GM18870 (cell line): ENCODE measurements at regions not wholly inside any gene's neighbourhood (a gene's known extent, or its start where the extent isn't known, plus 50 kb on each side); places are given as distances from the start of the nearest gene placed in this dataset.
"Not testable (repeated sequence)": the region's sequence is repeated elsewhere in the genome, so short reads cannot be mapped to it uniquely, and the experiment has no call there.

ENCODE experiments used
- ATAC-seq: cut with Tn5 transposase; IDR thresholded peaks from one replicate; pipeline ENCODE4 v1.9.1; 2021; ENCODE audit warnings: moderate library complexity; ENCODE audit not compliant: unreplicated experiment

DNA sequence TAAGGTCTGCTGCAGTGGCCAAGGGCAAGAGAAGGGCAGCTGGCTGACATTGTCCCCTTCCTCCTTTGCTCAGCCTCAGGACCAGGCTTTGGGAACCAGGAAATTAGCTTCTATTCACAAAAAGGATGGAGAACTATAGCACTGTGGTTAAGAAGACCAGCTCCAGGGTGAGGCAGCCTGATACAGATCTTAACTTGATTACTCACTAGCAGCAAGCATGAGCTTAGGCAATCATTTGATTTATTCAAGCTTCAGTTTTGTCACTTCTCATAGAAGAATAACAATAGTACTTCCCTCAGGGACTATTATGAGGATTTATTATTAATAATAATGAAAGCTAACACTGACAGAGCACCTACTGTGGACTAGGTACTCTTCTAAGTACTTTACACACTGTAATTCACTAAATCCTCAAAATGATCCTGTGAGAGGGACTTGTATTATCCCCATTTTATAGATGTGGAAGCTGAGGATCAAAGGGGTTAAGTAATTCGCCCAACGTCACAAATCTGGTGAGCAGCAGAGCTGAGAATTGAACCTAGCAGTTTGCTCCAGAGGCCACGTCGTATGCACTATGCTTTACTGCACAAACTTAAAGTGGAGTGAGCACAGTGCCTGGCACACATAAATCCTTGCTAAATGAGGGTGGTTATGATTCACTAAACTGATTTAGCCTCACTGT lies 130.4 kb upstream of the PAK3 start:
- no peak for ATAC-seq

DNA sequence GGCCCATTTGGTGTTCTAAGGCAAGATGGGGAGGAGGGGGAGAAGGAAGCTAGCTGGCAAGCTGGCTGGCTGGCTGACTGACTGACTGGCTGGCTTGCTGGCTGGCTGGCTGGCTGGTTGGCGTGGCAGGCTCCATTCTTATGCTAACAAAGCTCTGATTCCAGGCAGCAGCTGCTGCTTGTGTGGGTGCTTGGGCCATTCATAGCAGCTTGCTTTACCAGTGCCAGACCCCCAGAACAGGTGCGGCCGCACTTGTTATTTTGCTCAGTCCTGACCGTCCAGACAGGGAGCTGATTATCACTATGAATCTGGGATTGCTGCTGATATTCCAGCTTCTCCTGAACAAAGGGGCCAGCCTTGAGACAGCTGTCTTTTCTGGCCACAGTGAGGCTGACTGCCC lies 131.2 kb upstream of the PAK3 start:
- no peak for ATAC-seq

DNA sequence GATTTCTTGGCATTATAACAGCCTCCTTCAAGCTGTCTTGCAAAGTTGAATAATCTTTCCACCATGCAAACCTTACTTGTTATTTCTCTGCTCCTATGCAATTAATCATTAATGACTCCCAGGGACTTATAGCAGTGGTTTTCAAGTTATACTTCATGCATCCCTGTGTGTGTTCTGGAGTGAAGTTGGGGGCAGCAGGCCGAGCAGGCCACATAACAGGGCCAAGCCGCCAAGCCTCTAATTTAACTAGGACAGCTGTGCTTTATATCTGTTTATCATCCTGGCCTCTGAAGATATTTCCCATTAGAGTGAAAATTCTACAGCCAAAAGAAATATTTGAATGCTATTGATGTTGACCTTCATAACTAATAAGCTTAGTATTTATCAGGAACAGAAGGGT lies 133.5 kb upstream of the PAK3 start:
- ATAC-seq: no peak

DNA sequence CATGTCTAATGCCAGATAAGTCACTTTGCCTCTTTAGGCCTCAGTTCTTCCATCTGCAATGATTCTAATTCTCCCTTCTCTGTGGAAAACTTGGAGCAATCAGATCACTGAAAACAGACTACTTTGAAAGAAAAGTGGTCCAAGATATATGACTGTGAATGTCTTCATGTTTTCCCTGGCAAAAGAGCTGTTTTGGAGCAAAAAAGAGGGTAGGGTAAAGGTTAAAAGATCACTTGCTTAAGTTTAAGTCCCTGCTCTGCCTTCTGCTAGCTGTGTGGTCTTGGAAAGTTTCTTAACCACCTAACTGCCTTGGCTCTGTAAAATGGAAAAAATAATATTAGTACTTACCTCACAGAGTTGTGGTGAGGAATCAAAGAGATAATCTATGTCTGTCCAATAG lies 140.3 kb upstream of the PAK3 start:
- no peak for ATAC-seq

DNA sequence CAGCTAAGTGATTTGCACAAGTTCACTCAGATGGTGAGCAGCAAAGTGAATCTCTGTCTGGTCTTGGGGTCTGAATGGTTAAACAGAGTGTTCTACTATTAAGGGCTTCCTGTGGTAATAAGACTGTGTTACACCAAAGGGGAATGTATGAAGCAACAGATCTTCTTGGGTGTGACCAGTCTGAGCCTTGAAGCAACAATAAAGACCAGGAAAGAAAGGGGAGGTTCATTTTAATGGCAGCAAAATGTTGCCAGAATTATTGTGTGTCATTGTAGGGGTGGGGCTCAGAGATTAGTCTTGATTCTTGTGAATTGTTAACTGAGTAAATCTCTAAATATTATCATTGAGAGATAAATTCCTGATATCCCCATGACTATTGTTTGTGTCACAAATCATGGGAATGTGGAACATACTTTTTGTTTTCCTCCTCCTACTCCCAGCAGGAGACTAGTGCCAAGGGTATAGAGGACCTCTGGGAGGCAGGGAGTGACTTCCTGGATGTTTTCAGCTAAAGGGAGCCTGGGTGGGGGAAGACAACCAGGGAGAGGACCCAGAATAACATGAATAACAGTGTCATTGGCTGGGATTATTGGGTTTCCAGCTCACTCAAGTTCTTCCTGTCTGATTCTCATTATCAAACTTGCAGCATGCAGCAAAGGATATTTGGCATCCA lies 141.4 kb upstream of the PAK3 start:
- ATAC-seq: no peak

DNA sequence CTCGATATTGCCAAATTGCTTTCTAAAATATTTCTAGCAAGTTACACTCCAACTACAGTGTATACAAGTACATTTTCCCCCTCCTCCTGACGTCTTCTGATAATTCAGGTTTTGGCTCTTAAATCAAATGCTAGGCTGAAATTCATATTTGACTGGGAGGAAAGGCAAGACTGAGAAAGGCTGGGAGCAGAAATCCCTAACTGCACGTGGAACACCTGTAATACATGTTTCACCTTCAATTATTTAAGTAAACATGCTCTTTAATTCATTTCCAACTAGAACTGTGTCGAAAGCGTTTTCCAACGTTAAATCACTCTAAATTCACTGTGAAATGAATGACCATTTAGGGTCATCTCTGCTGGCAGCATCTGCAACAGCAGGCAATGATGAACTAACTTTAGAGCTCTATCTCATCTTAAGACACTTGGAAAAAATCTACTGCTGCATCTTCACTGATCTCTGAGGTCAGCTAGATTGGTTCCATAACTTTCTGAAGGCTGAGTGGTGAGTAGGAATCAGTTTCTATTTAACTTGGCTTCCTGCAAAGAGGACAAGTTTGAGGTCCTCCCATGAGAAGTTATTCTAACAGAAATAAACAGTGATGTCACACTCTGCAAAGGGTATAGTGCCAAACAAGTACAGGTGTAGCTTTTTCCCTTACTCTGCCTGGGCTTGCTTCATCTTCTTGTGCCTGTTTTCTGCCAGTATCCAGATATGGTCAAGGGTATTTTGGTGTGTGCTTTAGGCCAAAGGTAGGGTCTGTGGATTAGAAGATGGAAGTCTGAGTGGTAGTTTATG lies 144.3 kb upstream of the PAK3 start:
- ATAC-seq: no peak

DNA sequence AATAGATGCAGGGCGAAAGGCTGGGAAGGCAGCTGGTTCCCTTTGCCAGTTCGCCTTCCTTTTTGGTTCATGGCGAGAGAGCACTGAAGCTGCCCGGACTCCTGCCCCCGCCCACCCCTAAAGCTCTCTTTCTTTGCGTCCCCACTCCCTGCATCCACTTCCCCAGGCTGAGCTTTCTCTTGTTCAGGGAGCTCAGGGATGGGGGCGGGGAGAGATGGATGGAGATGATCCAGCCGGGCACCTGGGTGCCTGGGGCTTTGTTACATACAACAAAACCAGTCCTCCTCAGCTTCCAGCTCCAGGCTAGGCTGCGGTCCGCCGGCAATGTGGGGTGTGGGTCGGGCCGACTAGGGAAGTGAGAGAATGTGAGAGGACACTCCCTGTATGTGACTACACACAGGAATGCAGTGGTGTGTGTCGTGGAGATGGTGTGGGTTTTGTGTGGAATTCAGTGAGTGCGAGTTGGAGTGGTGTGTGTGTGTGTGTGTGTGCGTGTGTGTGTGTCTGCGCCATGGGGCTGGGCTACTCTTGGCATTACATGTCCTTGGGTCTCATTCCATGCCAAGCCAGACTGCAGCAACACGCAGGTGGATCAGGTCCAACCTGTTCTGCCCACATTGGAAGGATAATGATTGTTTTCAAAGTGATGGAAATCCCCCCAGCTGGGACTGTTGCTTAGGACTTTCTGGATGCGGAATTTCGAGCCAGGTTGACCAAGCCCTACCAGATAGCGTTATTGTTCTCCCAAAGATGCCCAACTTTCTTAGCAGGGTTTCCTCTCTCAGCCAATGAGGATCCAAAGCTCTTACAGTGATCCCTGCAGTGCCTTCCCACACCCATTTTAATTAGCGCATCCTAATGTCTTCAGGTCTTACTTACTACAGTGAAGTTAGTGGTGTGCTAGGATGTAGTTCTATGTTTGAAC lies 149.4 kb upstream of the CHRDL1 start:
- no peak for ATAC-seq

DNA sequence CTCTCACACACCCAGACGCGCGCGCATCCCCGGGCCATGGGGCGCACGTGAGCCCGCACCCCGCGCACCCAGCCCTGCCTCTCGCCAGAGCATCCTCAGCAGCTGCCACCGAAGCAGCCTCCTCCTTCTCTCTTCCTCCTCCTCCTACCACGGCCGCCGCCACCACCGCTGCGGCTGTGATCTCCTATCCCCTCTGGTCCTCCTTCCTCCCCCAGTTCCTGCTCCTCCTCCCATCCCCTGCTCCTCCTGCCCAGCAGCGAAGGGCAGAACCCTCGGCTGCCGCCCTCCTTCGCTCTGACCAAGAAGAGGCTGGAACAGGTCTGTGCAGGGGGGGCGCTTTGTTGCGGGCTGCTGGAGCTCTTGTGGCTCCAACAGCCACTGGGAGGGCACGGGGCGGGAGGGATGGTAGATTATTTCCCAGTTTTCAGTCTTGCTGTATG lies 148.7 kb upstream of the CHRDL1 start:
- no peak for ATAC-seq

DNA sequence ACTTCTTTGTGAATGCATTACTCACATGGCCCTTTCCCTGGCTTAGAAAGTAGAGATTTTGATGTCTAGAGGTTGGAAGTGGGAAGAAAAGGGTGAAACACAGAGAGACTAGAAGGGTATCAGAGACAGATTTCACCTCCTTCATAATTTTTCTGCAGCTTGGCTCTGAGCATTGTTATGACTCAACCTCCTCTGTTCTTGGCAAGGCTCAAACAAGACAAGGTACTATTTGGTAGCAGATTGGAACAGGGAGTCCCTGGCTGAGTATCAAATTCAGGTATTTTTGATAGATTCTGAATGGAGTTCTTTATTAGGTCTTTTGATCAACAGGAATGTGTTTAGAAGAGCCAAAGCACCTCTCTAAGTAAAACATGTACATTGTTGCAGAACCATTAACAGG lies 146.3 kb upstream of the CHRDL1 start:
- no peak for ATAC-seq

DNA sequence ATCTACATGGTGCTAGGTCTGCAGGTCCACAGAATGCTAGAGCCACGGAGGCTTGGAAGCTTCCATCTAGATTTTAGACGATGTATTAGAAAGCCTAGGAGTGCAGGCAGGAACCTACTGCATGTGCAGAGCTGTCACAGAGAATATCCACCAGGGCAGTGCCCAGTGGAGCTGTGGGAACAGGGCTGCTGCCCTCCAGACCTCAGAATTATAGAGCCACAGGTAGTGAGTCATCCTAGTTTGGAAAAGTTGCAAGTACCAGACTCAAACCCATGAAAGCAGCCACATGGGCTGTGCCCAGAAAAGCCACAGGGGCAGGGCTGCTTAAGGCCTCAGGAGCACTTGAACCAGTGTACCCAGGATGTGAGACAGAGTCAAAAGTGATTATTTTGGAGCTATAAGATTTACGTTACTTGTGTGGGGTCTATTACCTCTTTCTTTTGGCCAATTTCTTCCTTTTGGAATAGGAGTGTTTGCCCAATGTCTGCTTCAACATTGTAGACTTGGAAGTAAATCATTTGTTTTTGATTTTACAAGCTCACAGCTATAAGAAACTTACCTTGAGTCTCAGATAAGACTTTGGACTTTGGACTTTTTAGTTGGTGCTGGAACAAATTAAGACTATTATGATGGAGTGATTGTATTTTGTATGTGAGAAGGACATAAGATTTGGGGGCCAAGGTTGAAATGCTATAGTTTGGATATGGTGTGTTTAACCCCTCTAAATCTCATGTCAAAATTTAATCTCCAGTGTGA lies 143.5 kb upstream of the CHRDL1 start:
- no peak for ATAC-seq

DNA sequence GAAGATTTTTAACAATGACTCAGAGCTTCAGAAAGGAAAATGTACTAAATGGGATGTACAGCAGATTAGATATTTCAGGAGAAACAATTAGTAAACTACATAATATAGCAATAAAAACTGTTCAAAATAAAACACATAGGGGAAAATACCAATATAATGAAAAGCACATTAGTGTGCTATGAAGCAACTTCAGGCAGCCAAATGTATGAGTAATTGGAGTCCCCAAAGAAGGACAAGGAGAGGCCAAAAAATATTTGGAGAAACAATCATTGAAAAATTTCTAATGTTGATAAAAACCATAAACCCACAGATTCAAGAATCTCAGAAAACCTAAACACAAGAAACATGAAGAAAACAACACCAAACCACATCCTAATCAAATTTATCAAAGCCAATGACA lies 129.3 kb upstream of the CHRDL1 start:
- ATAC-seq: no peak

DNA sequence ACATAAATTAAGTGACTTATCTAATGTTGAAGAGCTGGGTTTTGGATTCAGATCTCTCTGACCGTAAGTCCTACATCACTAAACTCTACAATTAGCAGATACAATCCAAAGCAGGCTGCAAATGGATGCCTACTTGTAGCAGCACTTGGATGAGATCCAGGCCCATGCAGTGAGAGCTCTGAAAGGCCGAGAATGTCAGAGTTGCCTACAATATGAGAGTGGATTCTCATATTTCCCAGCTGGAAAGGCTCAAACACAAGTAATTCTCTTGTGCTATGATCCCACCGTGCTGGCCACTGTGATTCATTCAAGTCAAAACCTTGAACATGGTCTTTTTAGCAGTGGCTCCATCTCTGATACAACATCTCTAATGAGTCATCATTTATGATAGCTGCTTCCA lies 125.4 kb upstream of the CHRDL1 start:
- ATAC-seq: no peak

DNA sequence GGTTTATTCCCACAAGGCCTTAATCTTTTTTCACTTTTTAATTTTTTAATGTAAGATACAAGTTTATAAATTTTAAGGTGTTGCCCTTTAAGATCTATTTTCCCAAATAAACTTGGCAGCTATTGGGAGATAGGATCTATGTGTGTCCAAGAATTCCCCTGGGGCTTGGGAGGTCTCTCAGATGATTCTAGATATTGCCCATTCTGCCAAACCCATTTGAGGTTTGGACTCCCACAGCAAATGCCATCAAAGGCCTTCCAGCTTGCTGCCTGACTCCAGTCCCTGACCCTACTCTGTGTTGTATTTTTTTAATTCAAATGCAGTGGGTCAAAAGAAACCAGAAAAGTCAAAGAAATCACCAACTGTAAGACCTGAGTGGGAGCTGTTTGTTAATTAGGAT lies 120.0 kb upstream of the CHRDL1 start:
- no peak for ATAC-seq

DNA sequence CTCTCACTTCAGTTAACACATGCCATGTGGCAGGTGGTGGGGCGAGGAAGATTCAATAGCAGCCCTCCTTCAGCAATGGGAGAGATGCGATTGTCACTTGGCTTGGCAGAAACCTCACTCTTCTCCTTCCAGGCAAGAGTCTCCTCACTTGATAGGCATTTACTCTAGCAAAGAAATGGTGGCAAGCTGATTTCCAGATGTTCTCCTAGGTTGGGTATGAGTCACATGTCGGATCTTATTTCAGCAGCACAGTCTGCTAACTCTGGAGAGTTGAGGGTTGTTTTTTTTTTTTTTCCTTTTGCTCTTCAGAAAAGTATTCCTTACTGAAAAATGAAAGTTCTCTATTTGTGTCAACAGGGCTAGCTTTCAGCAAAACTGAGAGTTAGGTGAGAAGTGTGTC lies 119.5 kb upstream of the CHRDL1 start:
- ATAC-seq: no peak

DNA sequence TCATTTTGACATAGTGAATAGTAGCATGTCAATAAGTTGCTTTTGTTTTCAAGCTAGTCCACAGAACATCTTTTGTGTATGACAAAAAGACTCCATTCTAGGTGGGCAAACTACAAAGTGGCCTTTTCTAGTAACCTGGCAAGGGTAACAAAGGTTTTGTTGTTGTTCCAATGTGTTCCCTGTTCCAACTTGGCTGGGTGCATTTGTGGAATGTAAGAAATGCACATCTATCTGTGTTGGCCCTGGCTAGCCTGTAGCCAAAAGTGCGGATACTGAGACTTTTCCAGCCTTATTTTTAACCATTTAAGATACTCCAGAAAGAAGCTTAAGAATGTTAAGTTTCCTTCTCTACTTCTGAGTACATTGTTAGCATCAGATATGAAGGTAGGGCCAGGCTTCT lies 118.7 kb upstream of the CHRDL1 start:
- no peak for ATAC-seq

DNA sequence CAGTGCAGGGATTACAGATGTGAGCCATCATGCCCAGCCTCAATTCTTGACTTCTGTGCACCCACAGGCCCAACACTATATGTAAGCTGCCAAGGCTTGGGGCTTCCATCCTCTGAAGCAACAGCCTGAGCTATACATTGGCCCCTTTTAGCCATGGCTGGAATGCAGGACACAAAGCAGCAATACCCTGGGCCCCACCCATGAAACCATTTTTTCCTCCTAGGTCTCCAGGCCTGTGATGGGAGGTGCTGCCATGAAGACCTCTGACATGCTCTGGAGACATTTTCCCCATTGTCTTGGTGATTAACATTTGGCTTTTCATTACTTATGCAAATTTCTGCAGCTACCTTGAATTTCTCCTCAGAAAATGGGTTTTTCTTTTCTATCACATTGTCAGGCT lies 109.1 kb upstream of the CHRDL1 start:
- not testable (repeated sequence) for ATAC-seq

DNA sequence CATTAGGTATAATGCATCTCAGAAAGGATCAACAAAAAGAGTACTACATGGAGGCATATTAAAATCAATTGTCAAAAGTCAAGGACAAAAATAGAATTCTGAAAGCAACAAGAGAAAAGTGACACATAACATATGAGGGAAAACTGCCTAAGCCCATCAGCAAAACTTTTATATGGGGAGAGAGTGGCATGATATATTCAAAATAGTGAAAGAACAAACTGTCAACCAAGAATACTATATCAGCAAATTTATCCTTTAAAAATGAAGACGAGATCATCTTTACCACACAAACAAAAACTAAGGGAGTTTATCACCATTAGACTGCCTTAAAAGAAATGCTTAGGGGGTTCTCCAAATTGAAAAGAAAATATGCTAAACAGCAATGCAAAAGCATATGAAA lies 86.4 kb upstream of the CHRDL1 start:
- no peak for ATAC-seq

DNA sequence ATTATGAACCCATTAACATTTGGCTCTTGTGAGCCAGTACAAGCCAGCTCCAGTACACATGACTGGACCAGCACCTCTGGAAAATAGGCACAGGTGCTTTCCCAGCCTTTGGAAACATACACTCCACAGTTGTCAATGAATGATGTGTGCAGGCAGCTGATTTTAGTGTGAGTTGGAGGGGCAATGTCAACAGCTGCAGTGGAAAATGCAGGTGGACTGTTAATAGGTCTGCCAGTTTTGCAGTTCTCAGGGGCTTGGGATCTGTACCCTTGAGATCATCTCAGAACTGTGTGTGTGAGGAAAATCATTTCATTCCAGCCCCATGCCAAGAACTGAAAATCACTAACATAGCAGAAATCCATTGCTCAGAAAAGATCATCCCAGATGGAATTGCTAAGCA lies 81.7 kb upstream of the CHRDL1 start:
- no peak for ATAC-seq

DNA sequence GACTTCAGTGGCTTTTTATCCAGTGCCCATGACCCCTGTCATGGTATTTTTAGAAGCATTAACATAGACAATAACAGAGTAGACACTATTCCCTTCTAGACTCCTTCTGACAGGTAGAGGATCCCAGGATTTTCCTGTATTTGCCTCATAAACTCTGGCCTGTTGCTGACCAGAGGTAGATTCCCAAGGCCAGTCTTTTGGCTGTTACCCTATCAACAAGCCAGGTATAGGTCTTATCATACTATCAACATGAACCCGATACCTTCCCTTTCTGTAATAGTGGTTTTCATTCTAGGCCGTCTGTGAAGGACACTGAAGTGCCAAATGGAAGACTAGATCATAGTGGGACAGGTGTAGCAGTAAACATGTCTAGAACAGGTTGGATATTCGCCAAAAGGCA lies 76.2 kb upstream of the CHRDL1 start:
- ATAC-seq: no peak

DNA sequence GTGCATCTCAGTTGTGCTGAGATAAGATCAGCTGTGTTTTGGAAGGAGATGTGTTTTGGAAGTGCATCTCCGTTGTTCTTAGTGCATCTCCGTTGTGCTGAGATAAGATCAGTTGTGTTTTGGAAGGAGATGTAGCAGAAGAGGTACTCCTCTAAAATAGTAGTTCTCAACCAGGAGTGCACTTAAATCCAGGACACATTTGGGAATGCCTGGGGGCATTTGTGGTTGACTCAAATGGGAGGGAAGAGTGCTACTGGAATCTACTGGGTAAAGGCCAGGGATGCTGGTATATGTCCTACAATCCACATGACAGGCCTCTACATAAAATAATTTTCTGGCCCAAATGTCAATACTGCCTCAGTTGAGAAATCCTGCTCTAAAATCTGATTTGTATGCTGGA lies 70.8 kb upstream of the CHRDL1 start:
- ATAC-seq: no peak
